GM18498 (cell line): ENCODE measurements at regions not wholly inside any gene's neighbourhood (a gene's known extent, or its start where the extent isn't known, plus 50 kb on each side); places are given as distances from the start of the nearest gene placed in this dataset.

Experiments used
- ATAC-seq: cut with Tn5 transposase; IDR thresholded peaks from one replicate; pipeline ENCODE4 v1.9.1; 2021; ENCODE audit warnings: mild to moderate bottlenecking, moderate library complexity; ENCODE audit not compliant: unreplicated experiment

- ATAC-seq, result peak; percentile 80
These were observed 65.9 kb upstream of the IRX6 start for GRCh38 chr16:55257966-55258613.

- no peak for ATAC-seq
These were observed 62.7 kb upstream of the IRX6 start for GRCh38 chr16:55261301-55261700.

GRCh38 chr16:55263271-55264250, 60.4 kb upstream of the IRX6 start:
- no peak for ATAC-seq

GRCh38 chr16:55264949-55265348, 59.1 kb upstream of the IRX6 start:
- no peak for ATAC-seq

- ATAC-seq, result no peak
These were observed 58.1 kb upstream of the IRX6 start for GRCh38 chr16:55265926-55266325.

- no peak for ATAC-seq
These were observed 52.0 kb upstream of the IRX6 start for GRCh38 chr16:55271945-55272513.

GRCh38 chr16:55272744-55273143, 51.3 kb upstream of the IRX6 start:
- ATAC-seq, result no peak

GRCh38 chr16:55273356-55273755, 50.6 kb upstream of the IRX6 start:
- no peak for ATAC-seq

GRCh38 chr16:55273959-55274358, 50.0 kb upstream of the IRX6 start:
- no peak for ATAC-seq
